Mucosa of descending colon (tissue), 3 donors: ENCODE measurements at regions not wholly inside any gene's neighbourhood (a gene's known extent, or its start where the extent isn't known, plus 50 kb on each side); places are given as distances from the start of the nearest gene placed in this dataset.

Source experiments
- ATAC-seq: fragments of 200-7000 bp; cut with Tn5 transposase; one replicate; pipeline ENCODE4 v1.9.1; 2020; ENCODE audit warnings: mild to moderate bottlenecking, moderate library complexity
- DNase-seq, 3 donors: peaks; one replicate each; pipeline ENCODE4 v3.0.0-alpha.2; 2020
- H3K36me3 ChIP-seq: fragments of 200-600 bp; one replicate; pipeline ENCODE4 v1.8.0; 2021; ENCODE audit warnings: low read depth, mild to moderate bottlenecking
- H3K4me1 ChIP-seq: fragments of 200-600 bp; one replicate; pipeline ENCODE4 v1.8.0; 2021; ENCODE audit warnings: low read depth, mild to moderate bottlenecking
- H3K4me3 ChIP-seq: fragments of 200-600 bp; one replicate; pipeline ENCODE4 v1.8.0; 2021; ENCODE audit warnings: mild to moderate bottlenecking
- H3K9me3 ChIP-seq: fragments of 200-600 bp; one replicate; pipeline ENCODE4 v1.8.0; 2021; ENCODE audit warnings: mild to moderate bottlenecking
- intact Hi-C, 2 donors: fragments of 100-400 bp; cut with DNase I in 1 of 2; cut with micrococcal nuclease in 1 of 2; formaldehyde crosslinking; loops; one replicate each; pipeline versions ENCODE4 v1.11.0 to v1.11.1; 2022; cut with DNase I, micrococcal nuclease
- TF ChIP-seq, protein P1 (sequence below): fragments of 200-600 bp; IDR thresholded peaks from one replicate; pipeline ENCODE4 v1.8.0; 2022; ENCODE audit warnings: antibody characterized with exemption, mild to moderate bottlenecking
- donor health status: DM: no; HTN: no; CAD: no; lungs with moderate emphysema.
- donor health status: DM: no; HTN: no; CAD: no.
- donor health status: DM: no; HTN: yes; CAD: no.

DNA sequence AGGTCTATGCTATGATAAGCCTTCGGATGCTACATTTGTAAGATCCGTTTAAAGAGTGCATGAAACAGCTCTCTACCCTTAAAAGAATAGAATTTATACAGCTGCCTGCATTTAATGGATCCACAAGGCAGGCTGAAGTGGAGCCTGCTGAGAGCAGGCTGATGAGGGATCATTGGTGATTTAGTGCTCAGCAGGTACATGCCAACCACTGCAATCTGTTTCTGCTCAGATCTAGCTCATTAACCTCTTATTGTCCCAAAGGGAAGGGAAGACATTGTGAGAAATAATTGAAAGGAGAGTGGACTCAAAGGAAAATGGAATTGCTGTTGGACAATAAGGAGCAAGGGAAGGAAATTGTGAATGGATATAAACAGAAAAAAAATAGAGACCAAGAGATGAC lies 822.6 kb downstream of the TRIB2 start:
- ATAC-seq (no peak), DNase-seq (no peak)
- H3K4me3 ChIP-seq, result no peak overlapping the region
- H3K9me3 ChIP-seq, result peaks cover 8% of the 10 kb centered on the region
- intact Hi-C loops, result no loop called here
- no peaks in the 10 kb centered on the region for H3K4me1 ChIP-seq
- H3K36me3 ChIP-seq, result no peaks in the 10 kb centered on the region
- TF ChIP-seq, protein P1, sequence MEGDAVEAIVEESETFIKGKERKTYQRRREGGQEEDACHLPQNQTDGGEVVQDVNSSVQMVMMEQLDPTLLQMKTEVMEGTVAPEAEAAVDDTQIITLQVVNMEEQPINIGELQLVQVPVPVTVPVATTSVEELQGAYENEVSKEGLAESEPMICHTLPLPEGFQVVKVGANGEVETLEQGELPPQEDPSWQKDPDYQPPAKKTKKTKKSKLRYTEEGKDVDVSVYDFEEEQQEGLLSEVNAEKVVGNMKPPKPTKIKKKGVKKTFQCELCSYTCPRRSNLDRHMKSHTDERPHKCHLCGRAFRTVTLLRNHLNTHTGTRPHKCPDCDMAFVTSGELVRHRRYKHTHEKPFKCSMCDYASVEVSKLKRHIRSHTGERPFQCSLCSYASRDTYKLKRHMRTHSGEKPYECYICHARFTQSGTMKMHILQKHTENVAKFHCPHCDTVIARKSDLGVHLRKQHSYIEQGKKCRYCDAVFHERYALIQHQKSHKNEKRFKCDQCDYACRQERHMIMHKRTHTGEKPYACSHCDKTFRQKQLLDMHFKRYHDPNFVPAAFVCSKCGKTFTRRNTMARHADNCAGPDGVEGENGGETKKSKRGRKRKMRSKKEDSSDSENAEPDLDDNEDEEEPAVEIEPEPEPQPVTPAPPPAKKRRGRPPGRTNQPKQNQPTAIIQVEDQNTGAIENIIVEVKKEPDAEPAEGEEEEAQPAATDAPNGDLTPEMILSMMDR, result no peak

DNA sequence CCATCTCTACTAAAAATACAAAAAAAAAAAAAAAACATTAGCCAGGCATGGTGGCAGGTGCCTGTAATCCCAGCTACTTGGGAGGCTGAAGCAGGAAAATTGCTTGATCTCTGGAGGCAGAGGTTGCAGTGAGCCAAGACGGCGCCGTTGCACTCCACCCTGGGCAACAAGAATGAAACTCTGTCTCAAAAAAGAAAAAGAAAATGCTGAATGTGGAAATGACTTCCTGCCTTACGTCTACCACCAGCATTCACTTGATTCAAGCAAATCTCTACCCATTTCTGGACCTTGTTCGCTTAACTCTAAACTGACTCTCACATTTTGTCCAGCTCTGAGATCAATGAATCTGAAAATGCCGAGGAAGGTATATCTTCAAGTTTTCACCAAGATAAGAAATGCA lies 825.3 kb downstream of the TRIB2 start:
- TF ChIP-seq, protein P1, result no peak
- Histone ChIP-seq H3K4me1 (no peaks in the 10 kb centered on the region), H3K36me3 (no peaks in the 10 kb centered on the region), H3K4me3 (no peak overlapping the region), H3K9me3 (peaks cover 8% of the 10 kb centered on the region)
- no peak for DNase-seq
- intact Hi-C loops, result no loop called here
- no peak for ATAC-seq

DNA sequence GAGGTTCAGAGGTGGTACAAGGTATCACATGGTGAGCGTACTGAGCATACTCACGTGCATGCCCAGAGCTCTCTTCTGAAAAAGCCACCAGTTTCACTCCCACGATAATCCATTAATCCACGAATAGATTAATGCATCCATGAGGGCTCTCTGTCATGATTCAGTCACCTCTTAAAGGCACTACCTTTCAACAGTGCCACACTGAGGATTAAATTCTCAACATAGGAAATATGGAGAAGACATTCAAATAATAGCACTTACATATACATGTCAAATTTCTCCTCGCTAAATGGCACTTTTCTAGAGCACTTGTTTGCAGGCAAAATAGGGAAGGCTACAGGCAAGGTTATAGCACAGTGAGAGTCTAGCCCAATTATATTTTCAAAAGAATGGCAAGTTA lies 825.9 kb downstream of the TRIB2 start:
- no peak for ATAC-seq

DNA sequence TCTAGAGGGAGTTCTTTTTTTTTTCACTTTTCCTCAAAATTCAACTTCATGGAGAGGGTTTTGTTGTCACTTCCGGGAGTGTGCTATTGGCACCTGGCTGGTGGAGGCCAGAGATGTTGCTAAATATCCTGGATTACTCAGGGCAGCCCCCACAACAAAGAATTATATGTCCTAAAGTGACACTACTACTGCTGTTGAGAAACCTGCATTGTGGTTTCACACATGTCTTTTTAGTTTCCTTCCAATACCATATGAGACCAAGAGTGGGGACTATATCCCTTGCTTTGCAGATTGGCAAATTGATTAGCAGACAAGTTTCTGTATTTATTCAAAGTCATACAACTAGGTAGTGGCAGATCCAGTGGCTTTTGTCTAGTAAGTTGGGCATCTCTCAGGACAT lies 826.8 kb downstream of the TRIB2 start:
- intact Hi-C loops, result no loop called here
- Histone ChIP-seq H3K4me3 (no peak overlapping the region), H3K36me3 (no peaks in the 10 kb centered on the region), H3K4me1 (no peaks in the 10 kb centered on the region), H3K9me3 (peaks cover 14% of the 10 kb centered on the region)
- no peak for ATAC-seq
- TF ChIP-seq, protein P1, result no peak
- no peak for DNase-seq

More for the DNA sequence above, 825.9 kb downstream of the TRIB2 start:
- TF ChIP-seq, protein P1, result no peak
- peaks cover 10% of the 10 kb centered on the region for H3K9me3 ChIP-seq
- H3K4me1 ChIP-seq, result no peaks in the 10 kb centered on the region
- no peaks in the 10 kb centered on the region for H3K36me3 ChIP-seq
- no peak for DNase-seq
- intact Hi-C loops, result no loop called here
- no peak overlapping the region for H3K4me3 ChIP-seq

DNA sequence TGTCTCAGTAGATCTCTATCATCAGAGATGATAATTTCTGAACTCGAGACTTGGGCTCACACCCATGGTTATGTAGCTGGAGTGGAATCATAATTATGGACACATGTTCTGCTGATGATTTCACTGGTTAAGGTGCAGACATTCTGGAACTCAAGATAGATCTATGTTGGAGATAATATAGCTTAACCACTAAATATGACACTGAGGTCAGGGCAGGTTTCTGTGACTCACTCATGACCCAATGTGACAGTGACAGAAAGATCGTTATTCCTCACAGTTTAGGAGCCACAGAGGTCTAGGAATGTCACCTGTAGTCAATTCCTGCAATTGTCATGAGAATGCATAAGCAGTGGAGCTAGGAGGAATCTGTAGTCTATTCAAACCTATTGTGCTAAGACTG lies 828.6 kb downstream of the TRIB2 start:
- Histone ChIP-seq H3K4me3 (no peak overlapping the region), H3K36me3 (no peaks in the 10 kb centered on the region), H3K4me1 (no peaks in the 10 kb centered on the region), H3K9me3 (peaks cover 11% of the 10 kb centered on the region)
- DNase-seq, result no peak
- ATAC-seq, result no peak
- intact Hi-C loops, result no loop called here
- TF ChIP-seq, protein P1, result no peak

DNA sequence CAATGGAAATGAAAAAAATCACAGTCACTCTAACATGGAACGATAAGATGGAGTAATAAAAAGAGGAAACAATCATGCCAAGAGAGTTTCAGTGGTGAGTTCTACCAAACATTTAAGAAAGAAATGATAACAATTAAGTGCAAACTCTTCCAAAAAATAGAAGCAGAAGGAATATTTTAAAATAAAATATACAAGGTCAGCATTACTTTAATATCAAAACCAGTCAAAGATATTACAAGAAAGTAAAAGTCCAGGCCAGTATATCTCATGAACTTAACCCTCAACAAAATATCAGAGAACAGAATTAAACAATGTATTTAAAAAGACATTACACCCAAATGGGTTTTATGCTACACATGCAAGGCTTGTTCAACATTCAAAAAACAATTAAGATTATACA lies 829.4 kb downstream of the TRIB2 start:
- TF ChIP-seq, protein P1, result no peak
- intact Hi-C loops, result no loop called here
- Histone ChIP-seq H3K36me3 (no peaks in the 10 kb centered on the region), H3K4me3 (no peak overlapping the region), H3K9me3 (peaks cover 11% of the 10 kb centered on the region), H3K4me1 (no peaks in the 10 kb centered on the region)
- no peak for ATAC-seq
- DNase-seq, result no peak
